ENCODE measurements at regions not wholly inside any gene's neighbourhood (a gene's known extent, or its start where the extent isn't known, plus 50 kb on each side); places are given as distances from the start of the nearest gene placed in this dataset.
"Not testable (repeated sequence)": the region's sequence is repeated elsewhere in the genome, so short reads cannot be mapped to it uniquely, and the experiment has no call there.

DNA sequence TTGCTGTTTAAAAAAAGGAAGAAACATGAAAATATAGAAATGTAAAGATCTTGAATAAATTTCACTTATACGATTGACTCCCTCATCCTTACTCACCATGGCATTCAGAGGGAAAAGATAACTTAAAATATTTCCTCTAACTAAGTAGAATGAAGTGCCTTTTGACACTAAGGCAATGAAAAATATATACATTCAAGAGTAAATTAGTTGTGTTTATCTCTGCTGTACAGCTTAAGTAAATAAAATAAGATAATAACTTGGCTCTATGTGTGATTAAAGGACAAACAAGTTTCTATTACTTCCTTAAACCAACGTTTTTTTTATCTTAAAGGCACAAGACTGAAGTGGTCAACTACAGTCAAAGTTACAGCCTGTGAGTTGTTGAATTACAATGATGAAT lies 142.3 kb upstream of the LRRTM4 start (continued):
- TF ChIP-seq, protein P1, sequence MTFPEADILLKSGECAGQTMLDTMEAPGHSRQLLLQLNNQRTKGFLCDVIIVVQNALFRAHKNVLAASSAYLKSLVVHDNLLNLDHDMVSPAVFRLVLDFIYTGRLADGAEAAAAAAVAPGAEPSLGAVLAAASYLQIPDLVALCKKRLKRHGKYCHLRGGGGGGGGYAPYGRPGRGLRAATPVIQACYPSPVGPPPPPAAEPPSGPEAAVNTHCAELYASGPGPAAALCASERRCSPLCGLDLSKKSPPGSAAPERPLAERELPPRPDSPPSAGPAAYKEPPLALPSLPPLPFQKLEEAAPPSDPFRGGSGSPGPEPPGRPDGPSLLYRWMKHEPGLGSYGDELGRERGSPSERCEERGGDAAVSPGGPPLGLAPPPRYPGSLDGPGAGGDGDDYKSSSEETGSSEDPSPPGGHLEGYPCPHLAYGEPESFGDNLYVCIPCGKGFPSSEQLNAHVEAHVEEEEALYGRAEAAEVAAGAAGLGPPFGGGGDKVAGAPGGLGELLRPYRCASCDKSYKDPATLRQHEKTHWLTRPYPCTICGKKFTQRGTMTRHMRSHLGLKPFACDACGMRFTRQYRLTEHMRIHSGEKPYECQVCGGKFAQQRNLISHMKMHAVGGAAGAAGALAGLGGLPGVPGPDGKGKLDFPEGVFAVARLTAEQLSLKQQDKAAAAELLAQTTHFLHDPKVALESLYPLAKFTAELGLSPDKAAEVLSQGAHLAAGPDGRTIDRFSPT (tag by site-specific recombination; IDR thresholded peaks at IDR 0.05) = no peak

DNA sequence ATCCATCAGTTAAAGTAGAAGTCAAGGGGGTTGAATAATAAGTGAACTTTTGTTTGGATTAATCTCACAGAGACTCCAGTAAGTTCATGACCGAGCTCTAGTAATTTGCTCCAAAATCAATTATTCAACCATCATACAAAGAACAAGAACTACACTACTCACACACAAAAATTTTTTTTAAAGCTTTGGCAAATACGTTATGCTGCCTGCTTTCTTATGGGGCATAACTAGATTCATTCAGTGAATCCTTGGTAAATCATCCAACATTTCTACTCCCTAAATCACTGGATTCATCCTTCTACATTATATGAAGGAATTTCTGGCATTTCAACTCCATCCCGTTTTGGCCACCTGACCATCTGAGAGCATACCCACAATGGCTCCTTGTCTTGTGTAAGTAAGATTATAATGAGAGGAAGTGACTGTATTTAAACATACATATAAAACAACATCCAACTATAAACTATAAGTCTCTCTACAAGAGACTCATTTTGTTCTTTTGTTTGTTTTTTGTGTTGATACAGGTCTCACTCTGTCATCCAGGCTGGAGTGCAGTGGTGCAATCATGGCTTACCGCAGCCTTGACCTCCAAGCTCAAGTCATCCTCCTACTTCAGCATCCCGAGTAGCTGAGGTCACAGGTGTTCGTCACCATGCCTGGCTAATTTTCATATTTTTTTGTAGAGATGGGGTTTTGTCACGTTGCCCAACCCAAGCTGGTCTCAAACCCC lies 144.2 kb upstream of the LRRTM4 start:
- CTCF ChIA-PET = no interaction called here
- POLR2A ChIA-PET = no interaction called here
- H3K4me1 ChIP-seq (ENCODE audit: control insufficient read depth, insufficient read depth, low read length) = no peaks in the 10 kb centered on the region

DNA sequence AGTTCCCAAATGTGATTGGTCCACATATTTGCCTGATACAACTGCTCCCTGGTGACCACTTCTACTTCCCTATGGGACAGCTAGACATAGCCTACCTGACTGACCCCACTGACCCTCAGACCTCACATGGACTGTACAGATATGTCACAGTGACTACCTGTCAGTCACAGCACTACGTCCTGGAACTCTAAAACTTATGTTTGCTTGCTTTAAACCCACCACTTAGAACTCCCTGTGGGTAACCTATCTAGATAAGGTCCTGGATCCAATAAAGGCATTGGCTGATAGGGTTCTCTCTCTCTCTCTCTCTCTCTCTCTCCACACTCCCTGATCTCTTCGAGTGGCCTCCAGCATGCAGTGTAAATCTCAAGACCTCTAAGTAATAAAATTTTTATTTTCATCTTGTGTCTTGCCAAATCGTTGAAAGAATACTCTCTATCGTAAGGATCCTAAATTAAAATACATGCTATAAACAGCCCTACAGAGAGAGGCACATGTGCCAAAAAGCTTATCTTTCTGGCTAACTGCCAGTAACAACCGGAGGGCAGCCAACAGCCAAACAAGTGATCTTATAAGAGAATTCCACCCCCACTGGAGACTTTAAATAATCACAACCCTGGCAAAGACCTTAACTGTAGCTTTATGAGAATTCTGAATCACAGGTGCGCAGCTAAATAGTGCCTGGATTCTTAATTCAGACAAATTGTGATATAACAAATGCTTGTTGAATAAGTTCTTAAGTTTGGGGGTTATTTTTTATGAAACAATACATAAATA lies 162.6 kb upstream of the LRRTM4 start:
- H3K27ac ChIP-seq (ENCODE audit: extremely low read depth, low read depth, low read length); H3K36me3 ChIP-seq (ENCODE audit: control insufficient read depth in 2 of 2, insufficient read depth in 1 of 2, low read length in 2 of 2); H3K4me3 ChIP-seq (ENCODE audit: low read depth, low read length); H3K9me3 ChIP-seq (ENCODE audit: control insufficient read depth, insufficient read depth, low read depth, low read length); CTCF ChIA-PET; H3K4me1 ChIP-seq (ENCODE audit: control insufficient read depth, insufficient read depth, low read length); POLR2A ChIA-PET: not testable (repeated sequence)
- peak; percentile 70 for TF ChIP-seq ZNF596 (tag by site-specific recombination; IDR thresholded peaks at IDR 0.05)
- TF ChIP-seq GLIS1 (tag by site-specific recombination; IDR thresholded peaks at IDR 0.05) = peak; percentile 80

More for the DNA sequence above, 144.2 kb upstream of the LRRTM4 start:
- no peak overlapping the region for H3K27ac ChIP-seq (ENCODE audit: extremely low read depth, low read depth, low read length)
- H3K9me3 ChIP-seq (ENCODE audit: control insufficient read depth, insufficient read depth, low read depth, low read length) = no peaks in the 10 kb centered on the region
- TF ChIP-seq ZNF292 (tag by site-specific recombination; IDR thresholded peaks at IDR 0.05; ENCODE audit: borderline replicate concordance, low read depth) (no peak), ZNF585B (tag by site-specific recombination; IDR thresholded peaks at IDR 0.05) (peak; percentile 29; the same call in 1 of the 2 replicates)
- no peak overlapping the region for H3K4me3 ChIP-seq (ENCODE audit: low read depth, low read length)
- no peaks in the 10 kb centered on the region for H3K36me3 ChIP-seq (ENCODE audit: control insufficient read depth in 2 of 2, insufficient read depth in 1 of 2, low read length in 2 of 2)

DNA sequence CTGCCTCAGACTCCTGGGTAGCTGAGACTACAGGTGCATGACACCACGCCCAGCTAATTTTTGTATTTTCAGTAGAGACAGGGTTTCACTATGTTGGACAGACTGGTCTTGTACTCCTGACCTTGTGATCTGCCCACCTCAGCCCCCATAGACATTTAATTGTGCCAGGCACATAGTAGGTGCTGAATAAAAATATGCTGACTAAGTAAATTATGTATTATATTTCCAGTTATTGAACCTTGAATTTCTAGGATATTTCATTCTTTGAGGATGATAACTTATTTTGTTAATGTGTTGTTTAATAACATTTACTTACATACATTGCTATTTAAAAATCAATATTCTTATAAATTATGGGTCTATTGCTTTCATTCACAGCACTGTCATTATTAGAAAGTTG lies 190.4 kb upstream of the LRRTM4 start:
- CTCF ChIA-PET = no interaction called here
- H3K9me3 ChIP-seq (ENCODE audit: control insufficient read depth, insufficient read depth, low read depth, low read length) = no peaks in the 10 kb centered on the region
- POLR2A ChIA-PET = no interaction called here

DNA sequence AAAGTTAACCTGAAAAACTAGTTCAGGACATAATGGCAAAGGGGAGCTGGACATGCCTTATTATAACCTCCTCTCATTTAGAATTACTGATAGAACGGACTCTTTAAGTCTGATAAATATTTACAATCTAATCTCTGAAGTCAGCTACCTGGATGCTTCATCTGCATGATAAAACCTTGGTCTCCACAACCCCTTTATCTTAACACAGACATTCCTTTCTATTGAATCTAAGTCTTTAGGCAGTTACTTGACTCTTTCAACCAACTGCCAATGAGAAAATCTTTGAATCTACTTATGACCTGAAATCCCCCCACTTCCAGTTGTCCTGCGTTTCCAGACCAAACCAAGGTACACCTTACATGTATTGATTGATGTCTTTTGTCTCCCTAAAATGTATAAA lies 191.2 kb upstream of the LRRTM4 start:
- POLR2A ChIA-PET = no interaction called here
- Histone ChIP-seq H3K27ac (ENCODE audit: extremely low read depth, low read depth, low read length) (no peak overlapping the region), H3K4me3 (ENCODE audit: low read depth, low read length) (no peak overlapping the region), H3K4me1 (ENCODE audit: control insufficient read depth, insufficient read depth, low read length) (no peaks in the 10 kb centered on the region), H3K9me3 (ENCODE audit: control insufficient read depth, insufficient read depth, low read depth, low read length) (no peaks in the 10 kb centered on the region), H3K36me3 (ENCODE audit: control insufficient read depth in 2 of 2, insufficient read depth in 1 of 2, low read length in 2 of 2) (no peaks in the 10 kb centered on the region)
- TF ChIP-seq, protein P2, sequence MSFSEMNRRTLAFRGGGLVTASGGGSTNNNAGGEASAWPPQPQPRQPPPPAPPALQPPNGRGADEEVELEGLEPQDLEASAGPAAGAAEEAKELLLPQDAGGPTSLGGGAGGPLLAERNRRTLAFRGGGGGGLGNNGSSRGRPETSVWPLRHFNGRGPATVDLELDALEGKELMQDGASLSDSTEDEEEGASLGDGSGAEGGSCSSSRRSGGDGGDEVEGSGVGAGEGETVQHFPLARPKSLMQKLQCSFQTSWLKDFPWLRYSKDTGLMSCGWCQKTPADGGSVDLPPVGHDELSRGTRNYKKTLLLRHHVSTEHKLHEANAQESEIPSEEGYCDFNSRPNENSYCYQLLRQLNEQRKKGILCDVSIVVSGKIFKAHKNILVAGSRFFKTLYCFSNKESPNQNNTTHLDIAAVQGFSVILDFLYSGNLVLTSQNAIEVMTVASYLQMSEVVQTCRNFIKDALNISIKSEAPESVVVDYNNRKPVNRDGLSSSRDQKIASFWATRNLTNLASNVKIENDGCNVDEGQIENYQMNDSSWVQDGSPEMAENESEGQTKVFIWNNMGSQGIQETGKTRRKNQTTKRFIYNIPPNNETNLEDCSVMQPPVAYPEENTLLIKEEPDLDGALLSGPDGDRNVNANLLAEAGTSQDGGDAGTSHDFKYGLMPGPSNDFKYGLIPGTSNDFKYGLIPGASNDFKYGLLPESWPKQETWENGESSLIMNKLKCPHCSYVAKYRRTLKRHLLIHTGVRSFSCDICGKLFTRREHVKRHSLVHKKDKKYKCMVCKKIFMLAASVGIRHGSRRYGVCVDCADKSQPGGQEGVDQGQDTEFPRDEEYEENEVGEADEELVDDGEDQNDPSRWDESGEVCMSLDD (tag by site-specific recombination; IDR thresholded peaks at IDR 0.05) = no peak
- TF ChIP-seq ZNF658 (tag by site-specific recombination; IDR thresholded peaks at IDR 0.05) (no peak), ZNF37A (tag by site-specific recombination; IDR thresholded peaks at IDR 0.05) (no peak), ZNF521 (tag by site-specific recombination; IDR thresholded peaks at IDR 0.05) (no peak), RBAK (tag by site-specific recombination; IDR thresholded peaks at IDR 0.05) (no peak)
- TF ChIP-seq, protein P3, sequence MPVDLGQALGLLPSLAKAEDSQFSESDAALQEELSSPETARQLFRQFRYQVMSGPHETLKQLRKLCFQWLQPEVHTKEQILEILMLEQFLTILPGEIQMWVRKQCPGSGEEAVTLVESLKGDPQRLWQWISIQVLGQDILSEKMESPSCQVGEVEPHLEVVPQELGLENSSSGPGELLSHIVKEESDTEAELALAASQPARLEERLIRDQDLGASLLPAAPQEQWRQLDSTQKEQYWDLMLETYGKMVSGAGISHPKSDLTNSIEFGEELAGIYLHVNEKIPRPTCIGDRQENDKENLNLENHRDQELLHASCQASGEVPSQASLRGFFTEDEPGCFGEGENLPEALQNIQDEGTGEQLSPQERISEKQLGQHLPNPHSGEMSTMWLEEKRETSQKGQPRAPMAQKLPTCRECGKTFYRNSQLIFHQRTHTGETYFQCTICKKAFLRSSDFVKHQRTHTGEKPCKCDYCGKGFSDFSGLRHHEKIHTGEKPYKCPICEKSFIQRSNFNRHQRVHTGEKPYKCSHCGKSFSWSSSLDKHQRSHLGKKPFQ (tag by site-specific recombination; IDR thresholded peaks at IDR 0.05) = no peak
- CTCF ChIA-PET = no interaction called here

More for the DNA sequence above, 190.4 kb upstream of the LRRTM4 start:
- Histone ChIP-seq H3K27ac (ENCODE audit: extremely low read depth, low read depth, low read length) (no peak overlapping the region), H3K4me1 (ENCODE audit: control insufficient read depth, insufficient read depth, low read length) (no peaks in the 10 kb centered on the region), H3K36me3 (ENCODE audit: control insufficient read depth in 2 of 2, insufficient read depth in 1 of 2, low read length in 2 of 2) (no peaks in the 10 kb centered on the region), H3K4me3 (ENCODE audit: low read depth, low read length) (no peak overlapping the region)
- TF ChIP-seq ZNF157 (tag by site-specific recombination; IDR thresholded peaks at IDR 0.05) (no peak), ZXDB (tag by site-specific recombination; IDR thresholded peaks at IDR 0.05) (no peak), ZNF670 (tag by site-specific recombination; IDR thresholded peaks at IDR 0.05; ENCODE audit: low read depth) (no peak)

All from HEK293 (cell line).